SK-N-SH (cell line): ENCODE measurements at regions not wholly inside any gene's neighbourhood (a gene's known extent, or its start where the extent isn't known, plus 50 kb on each side); places are given as distances from the start of the nearest gene placed in this dataset.

Experiments used
- CTCF ChIA-PET: fragments of 300-600, 350-600 bp; formaldehyde crosslinking; extraction: SDS; loops from one replicate; lab custom pipeline; 2021; lab: Yijun Ruan, JAX
- POLR2A ChIA-PET: fragments of 350-600 bp; sonication (Branson Sonifier 250); formaldehyde crosslinking; extraction: SDS; loops from one replicate; lab custom pipeline; 2020; ENCODE audit warnings: antibody characterized with exemption, inconsistent platforms; lab: Yijun Ruan, JAX
- DNase-seq: peaks from one replicate; pipeline ENCODE4 v3.0.0; 2012
- H2AFZ ChIP-seq: fragments of 200-600 bp; sonication (generic); 2 replicates; pipeline ENCODE4 v1.8.1; 2016; ENCODE audit warnings: antibody characterized with exemption, mild to moderate bottlenecking, low read depth
- H3F3A ChIP-seq: fragments of 200-600 bp; sonication (generic); replicated peaks from 2 replicates; pipeline ENCODE3; 2016; ENCODE audit warnings: antibody characterized with exemption, mild to moderate bottlenecking; ENCODE audit not compliant: insufficient read depth
- H3K27ac ChIP-seq, 2 experiments: fragments of 200-500 bp in 1 of 2; fragments of 200-600 bp in 1 of 2; sonication (Bioruptor generic) in 1 of 2; sonication (generic), shearing (Covaris generic) in 1 of 2; 2 replicates each; pipeline versions ENCODE4 v1.5.1 to v1.6.1; 2014 to 2016; ENCODE audit warnings: low read depth in 2 of 2, inconsistent platforms in 1 of 2, low read length in 1 of 2, mild to moderate bottlenecking in 1 of 2, mixed read lengths in 1 of 2
- H3K27me3 ChIP-seq: fragments of 200-600 bp; sonication (generic), shearing (Covaris generic); 2 replicates; pipeline ENCODE4 v1.6.1; 2016; ENCODE audit warnings: mixed run types; ENCODE audit not compliant: insufficient read depth
- H3K36me3 ChIP-seq, 2 experiments: fragments of 200-500 bp in 1 of 2; fragments of 200-600 bp in 1 of 2; sonication (Bioruptor generic) in 1 of 2; sonication (generic) in 1 of 2; replicated peaks in 1 of 2; 2 replicates each; pipeline versions ENCODE3 to v1.5.1; 2014 to 2016; ENCODE audit warnings: low read length in 1 of 2, mild to moderate bottlenecking in 1 of 2; ENCODE audit not compliant: insufficient read depth in 2 of 2, control insufficient read depth in 1 of 2
- H3K4me1 ChIP-seq, 2 experiments: fragments of 200-500 bp in 1 of 2; fragments of 200-600 bp in 1 of 2; sonication (Bioruptor generic) in 1 of 2; sonication (generic), shearing (Covaris generic) in 1 of 2; 2 replicates each; pipeline versions ENCODE4 v1.5.1 to v1.6.1; 2014 to 2016; ENCODE audit warnings: low read depth in 1 of 2, low read length in 1 of 2, mixed run types in 1 of 2; ENCODE audit not compliant: insufficient read depth in 2 of 2, control insufficient read depth in 1 of 2
- H3K4me2 ChIP-seq: fragments of 200-600 bp; sonication (generic), shearing (Covaris generic); 2 replicates; pipeline ENCODE4 v1.6.1; 2017; ENCODE audit warnings: mixed run types
- H3K4me3 ChIP-seq, 2 experiments: fragments of 200-500 bp in 1 of 2; fragments of 200-600 bp in 1 of 2; sonication (Bioruptor generic) in 1 of 2; sonication (generic), shearing (Covaris generic) in 1 of 2; 2 replicates each; pipeline versions ENCODE4 v1.5.1 to v1.8.1; 2014 to 2016; ENCODE audit warnings: low read depth in 2 of 2, inconsistent platforms in 1 of 2, low read length in 1 of 2, mild to moderate bottlenecking in 1 of 2, mixed read lengths in 1 of 2, moderate library complexity in 1 of 2
- H3K79me2 ChIP-seq: fragments of 200-600 bp; sonication (generic); 2 replicates; pipeline ENCODE4 v1.8.1; 2017; ENCODE audit warnings: mild to moderate bottlenecking; ENCODE audit not compliant: insufficient read depth
- H3K9ac ChIP-seq: fragments of 200-600 bp; sonication (generic); 2 replicates; pipeline ENCODE4 v1.6.1; 2017; ENCODE audit warnings: mixed run types
- H3K9me2 ChIP-seq: fragments of 200-600 bp; sonication (generic); 2 replicates; pipeline ENCODE4 v1.6.1; 2017; ENCODE audit warnings: mixed run types
- H3K9me3 ChIP-seq: fragments of 200-600 bp; sonication (generic); 2 replicates; pipeline ENCODE4 v1.6.1; 2017; ENCODE audit warnings: mixed run types, mild to moderate bottlenecking, moderate library complexity
- H4K20me1 ChIP-seq: fragments of 200-600 bp; sonication (generic); 2 replicates; pipeline ENCODE4 v1.6.1; 2017; ENCODE audit warnings: mild to moderate bottlenecking, mixed run types; ENCODE audit not compliant: insufficient read depth
- CHD2 ChIP-seq: fragments of 150-350 bp; IDR thresholded peaks from 2 replicates; pipeline ENCODE4 v1.6.1; 2018; ENCODE audit warnings: low read length; ENCODE audit not compliant: partially characterized antibody
- ELF1 ChIP-seq: IDR thresholded peaks from 2 replicates; pipeline ENCODE4 v1.4.0; 2012
- EP300 ChIP-seq, 2 experiments: IDR thresholded peaks; 2 replicates each; pipeline versions ENCODE4 v1.4.0 to v1.6.1; 2012; ENCODE audit warnings: borderline replicate concordance in 1 of 2, low read depth in 1 of 2, low read length in 1 of 2
- EZH2phosphoT487 ChIP-seq: fragments of 200-600 bp; sonication (generic); IDR thresholded peaks from 2 replicates; pipeline ENCODE4 v1.6.1; 2017; ENCODE audit warnings: low read depth, mixed run types, mild to moderate bottlenecking, antibody characterized with exemption, moderate library complexity, borderline replicate concordance
- FOSL2 ChIP-seq: IDR thresholded peaks from 2 replicates; pipeline ENCODE4 v1.4.0; 2012; ENCODE audit warnings: low read depth, mild to moderate bottlenecking, moderate library complexity, borderline replicate concordance
- FOXJ3 ChIP-seq: sonication (generic); formaldehyde crosslinking; IDR thresholded peaks from 2 replicates; pipeline ENCODE4 v1.5.1; 2020; ENCODE audit warnings: mild to moderate bottlenecking, missing genetic modification reagents
- FOXM1 ChIP-seq: IDR thresholded peaks from 2 replicates; pipeline ENCODE4 v1.4.0; 2012; ENCODE audit warnings: low read depth, mild to moderate bottlenecking
- GABPA ChIP-seq: IDR thresholded peaks from 2 replicates; pipeline ENCODE4 v1.4.0; 2012; ENCODE audit warnings: low read depth, mild to moderate bottlenecking
- JUND ChIP-seq: IDR thresholded peaks from 2 replicates; pipeline ENCODE4 v1.4.0; 2012
- POLR2AphosphoS5 ChIP-seq: IDR thresholded peaks from 2 replicates; pipeline ENCODE4 v1.6.1; 2012; ENCODE audit warnings: low read depth, low read length
- RAD21 ChIP-seq: IDR thresholded peaks from 2 replicates; pipeline ENCODE4 v1.6.1; 2012; ENCODE audit warnings: mild to moderate bottlenecking, low read length
- RXRA ChIP-seq: IDR thresholded peaks from 2 replicates; pipeline ENCODE4 v1.4.0; 2012; ENCODE audit warnings: low read depth, mild to moderate bottlenecking, borderline replicate concordance
- SIN3A ChIP-seq: IDR thresholded peaks from 2 replicates; pipeline ENCODE4 v1.6.1; 2012; ENCODE audit warnings: low read depth, mild to moderate bottlenecking, low read length, moderate library complexity, borderline replicate concordance
- SMC3 ChIP-seq: IDR thresholded peaks from 2 replicates; pipeline ENCODE4 v1.6.1; 2012; ENCODE audit warnings: low read depth, low read length, improper control_type of control experiment
- TEAD4 ChIP-seq: IDR thresholded peaks from 2 replicates; pipeline ENCODE4 v1.4.0; 2012; ENCODE audit warnings: mild to moderate bottlenecking, borderline replicate concordance; ENCODE audit not compliant: insufficient read depth
- WGBS: methylation state at CpG from one replicate; pipeline ENCODE4 v1.1.6; 2017; ENCODE audit warnings: low lambda C conversion rate; 5-methylcytosine and 5-hydroxymethylcytosine counted together
- TF ChIP-seq, protein P1 (sequence below): IDR thresholded peaks from 2 replicates; pipeline ENCODE4; 2012
- TF ChIP-seq, protein P2 (sequence below): IDR thresholded peaks from 2 replicates; pipeline ENCODE4 v1.4.0; 2012; ENCODE audit warnings: low read depth

DNA sequence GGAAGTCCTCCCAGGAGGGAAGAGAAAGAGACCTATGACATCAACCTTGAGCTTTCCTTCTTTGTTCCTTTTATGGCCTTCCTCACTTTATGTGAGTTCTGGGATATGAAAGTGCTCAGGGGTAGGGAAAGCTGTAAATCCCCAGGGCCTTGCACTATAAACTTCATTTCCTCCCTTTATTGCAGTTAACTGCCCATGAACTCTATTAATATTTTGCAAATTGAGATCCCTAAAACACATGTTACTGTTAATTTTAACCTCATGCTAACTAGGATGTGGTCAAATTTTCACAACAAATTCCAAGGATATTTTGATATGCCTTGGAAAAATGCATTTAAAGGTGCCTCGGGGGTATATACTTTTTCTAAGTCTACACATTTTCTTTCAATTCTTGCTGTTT lies 359.9 kb downstream of the OSR1 start:
- Histone ChIP-seq H3K9me3 (no peaks in the 10 kb centered on the region), H3K9me2 (no peaks in the 10 kb centered on the region), H3F3A (no peaks in the 10 kb centered on the region), H3K4me2 (no peak overlapping the region), H3K36me3 (no peaks in the 10 kb centered on the region), H3K27ac (no peak overlapping the region), H4K20me1 (no peaks in the 10 kb centered on the region), H3K4me3 (no peak overlapping the region), H3K4me1 (no peaks in the 10 kb centered on the region), H3K27me3 (no peaks in the 10 kb centered on the region), H2AFZ (no peak overlapping the region), H3K9ac (no peak overlapping the region), H3K79me2 (no peaks in the 10 kb centered on the region)
- DNase-seq: no peak
- 46% methylated on average over 1 of the region's 1 CpG for WGBS
- TF ChIP-seq FOXM1 (no peak), EZH2phosphoT487 (no peak)
- ChIA-PET POLR2A (no interaction called here), CTCF (no interaction called here)

DNA sequence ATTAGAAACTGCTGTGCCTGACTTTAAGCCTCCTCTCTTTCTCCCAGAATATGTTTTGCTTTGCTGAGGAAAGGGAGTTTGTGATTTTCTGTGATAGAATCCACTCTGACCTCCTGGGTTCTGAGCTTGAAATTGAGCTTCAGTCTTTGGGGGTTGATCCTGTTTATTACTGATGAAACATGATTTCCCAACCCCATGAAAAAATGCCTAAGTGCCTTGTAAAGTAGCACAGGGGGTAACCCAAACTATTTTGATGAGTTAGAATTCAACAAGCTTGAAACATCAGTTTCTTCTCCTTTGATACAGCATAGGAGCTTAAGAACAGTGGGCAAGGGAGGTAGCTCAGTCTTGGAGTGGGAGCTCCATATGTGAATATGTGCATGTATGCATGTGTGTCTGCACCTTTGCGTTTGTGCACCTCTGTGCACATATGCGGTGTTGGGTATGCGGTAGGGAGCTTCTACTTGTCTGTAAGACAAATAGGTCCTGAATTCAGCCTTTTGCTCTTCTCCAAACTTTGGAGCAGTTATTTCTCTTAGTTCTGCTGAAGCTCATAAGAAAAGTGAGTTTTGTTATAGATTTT lies 364.6 kb downstream of the OSR1 start:
- H3K36me3 ChIP-seq: no peaks in the 10 kb centered on the region
- no peak overlapping the region for H3K9ac ChIP-seq
- no peaks in the 10 kb centered on the region for H3K27me3 ChIP-seq
- H3K9me2 ChIP-seq: no peaks in the 10 kb centered on the region
- CTCF ChIA-PET: interaction anchor here (0.5 to 1.2 kb wide), 3 partner anchors 44 to 474 kb away, joined by 3 read pairs; no protein-coding TSS in a partner anchor
- WGBS: 93% methylated on average over 3 of the region's 3 CpGs
- no peak overlapping the region for H3K27ac ChIP-seq
- no peaks in the 10 kb centered on the region for H3K9me3 ChIP-seq
- peaks cover 4 to 25% of the 10 kb centered on the region in 2 experiments for H3K4me1 ChIP-seq
- H3K4me2 ChIP-seq: no peak overlapping the region
- H3K79me2 ChIP-seq: no peaks in the 10 kb centered on the region
- H2AFZ ChIP-seq: no peak overlapping the region
- H3K4me3 ChIP-seq: no peak overlapping the region
- H4K20me1 ChIP-seq: no peaks in the 10 kb centered on the region
- peaks cover 22% of the 10 kb centered on the region for H3F3A ChIP-seq
- TF ChIP-seq GABPA (no peak), POLR2AphosphoS5 (no peak), TEAD4 (no peak), EP300 (IDR thresholded peaks at IDR 0.05; ENCODE audit: borderline replicate concordance in 1 of 2, low read depth in 1 of 2, low read length in 1 of 2) (no peak), FOXJ3 (CRISPR knock-in tag) (no peak), FOXM1 (no peak), ELF1 (no peak), JUND (no peak), EZH2phosphoT487 (no peak), SMC3 (no peak), FOSL2 (no peak), RXRA (no peak), RAD21 (no peak), SIN3A (no peak), CHD2 (no peak)
- TF ChIP-seq, protein P1, sequence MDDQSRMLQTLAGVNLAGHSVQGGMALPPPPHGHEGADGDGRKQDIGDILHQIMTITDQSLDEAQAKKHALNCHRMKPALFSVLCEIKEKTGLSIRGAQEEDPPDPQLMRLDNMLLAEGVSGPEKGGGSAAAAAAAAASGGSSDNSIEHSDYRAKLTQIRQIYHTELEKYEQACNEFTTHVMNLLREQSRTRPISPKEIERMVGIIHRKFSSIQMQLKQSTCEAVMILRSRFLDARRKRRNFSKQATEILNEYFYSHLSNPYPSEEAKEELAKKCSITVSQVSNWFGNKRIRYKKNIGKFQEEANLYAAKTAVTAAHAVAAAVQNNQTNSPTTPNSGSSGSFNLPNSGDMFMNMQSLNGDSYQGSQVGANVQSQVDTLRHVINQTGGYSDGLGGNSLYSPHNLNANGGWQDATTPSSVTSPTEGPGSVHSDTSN: no peak
- TF ChIP-seq, protein P2, sequence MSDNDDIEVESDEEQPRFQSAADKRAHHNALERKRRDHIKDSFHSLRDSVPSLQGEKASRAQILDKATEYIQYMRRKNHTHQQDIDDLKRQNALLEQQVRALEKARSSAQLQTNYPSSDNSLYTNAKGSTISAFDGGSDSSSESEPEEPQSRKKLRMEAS: no peak
- TF ChIP-seq, all 33 proteins: peak for 0
- POLR2A ChIA-PET: no interaction called here
- DNase-seq: no peak
